GM18502 (cell line): ENCODE measurements at regions not wholly inside any gene's neighbourhood (a gene's known extent, or its start where the extent isn't known, plus 50 kb on each side); places are given as distances from the start of the nearest gene placed in this dataset.
"Not testable (repeated sequence)": the region's sequence is repeated elsewhere in the genome, so short reads cannot be mapped to it uniquely, and the experiment has no call there.

Experiments used
- ATAC-seq: cut with Tn5 transposase; IDR thresholded peaks from one replicate; pipeline ENCODE4 v1.9.1; 2021; ENCODE audit warnings: mild to moderate bottlenecking; ENCODE audit not compliant: unreplicated experiment, poor library complexity

GRCh38 chr3:178172121-178172520, 364.1 kb upstream of the KCNMB2 start:
- no peak for ATAC-seq

- no peak for ATAC-seq
Measured at GRCh38 chr3:178174201-178174915, 361.9 kb upstream of the KCNMB2 start.

GRCh38 chr3:178181088-178181487, 355.1 kb upstream of the KCNMB2 start:
- no peak for ATAC-seq

GRCh38 chr3:178181784-178182183, 354.5 kb upstream of the KCNMB2 start:
- no peak for ATAC-seq

DNA sequence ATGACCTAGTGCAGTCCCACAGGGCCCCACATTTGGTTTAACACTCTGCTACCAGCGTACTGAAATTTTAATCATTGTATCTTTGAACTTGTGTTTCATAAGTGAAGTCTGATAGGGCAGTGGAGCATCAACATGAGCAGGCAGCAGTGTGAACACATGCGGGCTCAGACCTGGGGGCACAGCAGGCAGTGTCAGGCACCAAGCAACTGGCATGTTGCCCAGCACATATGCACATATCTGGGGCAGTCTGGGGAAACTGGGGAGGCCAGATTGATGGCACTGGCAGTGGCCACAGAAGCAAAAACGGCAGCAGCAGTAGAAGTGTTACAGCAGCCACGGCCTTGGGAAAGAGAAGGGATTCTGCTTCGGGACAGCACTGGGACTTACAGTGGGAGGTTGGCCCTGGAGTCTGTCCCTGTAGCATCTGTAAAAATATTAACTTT, 353.9 kb upstream of the KCNMB2 start:
- no peak for ATAC-seq

DNA sequence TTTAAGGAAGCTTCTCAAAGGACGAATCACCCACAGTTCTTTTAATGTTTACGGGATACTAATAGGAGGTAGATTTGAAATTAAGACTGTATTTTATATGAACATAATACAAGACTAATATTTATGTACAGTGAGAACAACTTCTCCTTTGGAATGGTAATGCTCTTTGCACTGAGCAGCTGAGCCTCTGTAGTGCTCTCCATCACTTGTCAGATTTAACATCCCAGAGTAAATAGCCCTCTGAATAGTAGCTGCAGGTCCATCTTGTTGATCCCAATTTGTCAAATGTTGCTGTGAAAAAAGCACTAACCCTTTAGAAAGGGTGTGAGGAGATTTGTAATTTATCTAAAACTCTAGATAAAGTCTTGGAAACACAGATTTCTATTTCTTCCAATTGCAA, 351.4 kb upstream of the KCNMB2 start:
- ATAC-seq = no peak

DNA sequence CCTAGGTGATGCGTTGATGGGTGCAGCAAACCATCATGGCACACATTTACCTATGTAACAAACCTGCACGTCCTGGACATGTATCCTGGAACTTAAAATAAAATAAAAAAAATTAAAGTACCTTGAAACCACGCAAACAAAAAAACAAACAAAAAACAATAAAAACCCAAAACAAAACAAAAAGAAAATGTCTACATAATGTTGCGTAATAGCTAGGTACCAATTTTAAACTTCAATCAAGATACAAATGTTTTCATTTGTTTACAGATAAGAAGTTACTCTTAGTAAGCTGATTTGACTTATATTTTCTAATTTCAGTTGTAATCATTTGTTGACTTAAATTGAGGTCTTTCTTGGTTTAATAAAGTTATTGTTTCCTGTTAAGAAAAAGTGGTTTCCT, 349.6 kb upstream of the KCNMB2 start:
- no peak for ATAC-seq

GRCh38 chr3:178189854-178190253, 346.4 kb upstream of the KCNMB2 start:
- ATAC-seq = no peak

- ATAC-seq = no peak
Measured at GRCh38 chr3:178193846-178194245, 342.4 kb upstream of the KCNMB2 start.

GRCh38 chr3:178194539-178194938, 341.7 kb upstream of the KCNMB2 start:
- no peak for ATAC-seq

GRCh38 chr3:178195824-178196223, 340.4 kb upstream of the KCNMB2 start:
- ATAC-seq = peak; percentile 75

DNA sequence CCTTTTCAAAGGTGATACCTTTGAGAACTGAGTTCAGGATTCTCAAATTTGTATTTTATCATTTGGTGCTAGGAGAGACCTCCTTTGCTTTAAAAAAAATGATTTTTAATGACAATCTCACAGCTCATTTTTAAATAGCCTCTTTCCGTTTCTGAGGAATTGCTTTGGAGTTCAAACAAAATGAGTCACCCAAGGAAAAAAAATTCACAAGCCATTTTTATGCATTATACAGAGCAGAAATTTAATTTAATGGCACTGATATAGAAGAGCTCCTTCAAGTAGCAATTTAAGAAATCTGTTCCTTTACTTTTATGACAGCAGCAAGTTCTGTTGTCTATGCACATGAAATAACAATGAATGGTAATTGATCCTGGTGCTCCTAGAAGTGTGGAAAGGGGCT, 337.9 kb upstream of the KCNMB2 start:
- no peak for ATAC-seq

- no peak for ATAC-seq
Measured at GRCh38 chr3:178200316-178200715, 335.9 kb upstream of the KCNMB2 start.

- ATAC-seq = no peak
Measured at GRCh38 chr3:178201714-178202113, 334.5 kb upstream of the KCNMB2 start.

DNA sequence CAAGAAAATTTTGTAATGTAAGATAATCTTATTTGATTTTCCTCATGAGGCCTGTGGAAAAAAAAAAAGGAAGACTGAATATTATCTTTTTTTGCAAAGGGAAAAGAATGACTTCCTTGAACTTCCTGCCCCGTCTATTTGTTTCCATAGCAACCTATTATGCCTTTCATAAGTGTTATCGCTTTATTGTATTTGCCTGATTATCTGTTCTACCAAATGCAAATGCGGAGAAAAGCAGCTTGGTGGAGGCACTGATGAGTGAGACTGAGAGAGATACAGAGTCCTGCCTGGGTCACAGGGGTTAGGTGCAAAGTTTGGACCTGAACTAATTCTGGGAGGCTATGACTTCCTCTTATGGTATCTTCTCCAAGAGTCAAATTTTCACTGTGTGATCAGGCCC, 334.0 kb upstream of the KCNMB2 start:
- no peak for ATAC-seq

DNA sequence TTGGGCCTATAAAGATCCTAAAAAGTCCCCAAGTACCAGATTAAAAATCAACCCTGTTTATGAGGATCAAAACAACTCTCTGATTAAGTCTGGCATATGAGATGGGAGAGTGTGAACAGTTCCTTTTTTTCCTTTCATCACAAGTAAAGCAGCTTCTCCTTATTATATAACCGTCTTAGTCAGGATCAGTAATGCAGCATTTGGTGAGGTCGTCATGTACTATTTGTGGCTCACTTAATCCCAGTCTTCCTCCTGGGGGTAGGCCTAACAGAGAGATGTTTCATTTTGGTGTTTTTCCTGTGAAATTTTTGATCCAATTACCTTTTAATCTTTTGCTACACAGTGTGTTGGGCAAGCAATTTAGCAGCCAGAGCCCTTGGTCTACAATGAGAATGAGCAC, 333.1 kb upstream of the KCNMB2 start:
- ATAC-seq = no peak

- no peak for ATAC-seq
Measured at GRCh38 chr3:178203650-178204049, 332.6 kb upstream of the KCNMB2 start.

- no peak for ATAC-seq
Measured at GRCh38 chr3:178205740-178206139, 330.5 kb upstream of the KCNMB2 start.

DNA sequence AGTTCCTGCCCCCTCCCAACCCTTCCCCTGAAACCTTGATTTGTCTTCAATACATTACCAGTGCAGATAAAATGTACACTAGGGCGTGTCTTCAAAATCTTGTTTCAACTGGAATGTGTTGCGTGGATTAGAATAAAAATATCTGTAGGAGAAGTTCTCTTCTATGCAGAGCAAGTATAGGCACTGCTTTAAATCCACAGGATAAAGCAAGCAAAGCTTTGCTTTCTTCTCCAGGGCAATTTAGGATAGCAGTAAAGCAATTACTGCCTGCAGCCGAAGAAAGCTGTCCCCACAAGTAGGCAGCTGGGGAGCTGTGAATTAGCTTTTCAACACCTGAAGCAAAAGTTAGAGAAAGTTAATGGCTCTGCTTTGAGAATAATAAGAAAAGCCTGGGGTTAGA, 329.7 kb upstream of the KCNMB2 start:
- no peak for ATAC-seq

GRCh38 chr3:178207161-178207560, 329.1 kb upstream of the KCNMB2 start:
- not testable (repeated sequence) for ATAC-seq

- ATAC-seq = not testable (repeated sequence)
Measured at GRCh38 chr3:178207627-178208026, 328.6 kb upstream of the KCNMB2 start.

GRCh38 chr3:178209116-178209515, 327.1 kb upstream of the KCNMB2 start:
- ATAC-seq = not testable (repeated sequence)
